GM18873 (cell line): ENCODE measurements at regions not wholly inside any gene's neighbourhood (a gene's known extent, or its start where the extent isn't known, plus 50 kb on each side); places are given as distances from the start of the nearest gene placed in this dataset.
"Not testable (repeated sequence)": the region's sequence is repeated elsewhere in the genome, so short reads cannot be mapped to it uniquely, and the experiment has no call there.

Experiments
- ATAC-seq: cut with Tn5 transposase; IDR thresholded peaks from one replicate; pipeline ENCODE4 v1.9.1; 2021; ENCODE audit warnings: mild to moderate bottlenecking, moderate library complexity, moderate number of reproducible peaks; ENCODE audit not compliant: unreplicated experiment, low FRiP score

DNA sequence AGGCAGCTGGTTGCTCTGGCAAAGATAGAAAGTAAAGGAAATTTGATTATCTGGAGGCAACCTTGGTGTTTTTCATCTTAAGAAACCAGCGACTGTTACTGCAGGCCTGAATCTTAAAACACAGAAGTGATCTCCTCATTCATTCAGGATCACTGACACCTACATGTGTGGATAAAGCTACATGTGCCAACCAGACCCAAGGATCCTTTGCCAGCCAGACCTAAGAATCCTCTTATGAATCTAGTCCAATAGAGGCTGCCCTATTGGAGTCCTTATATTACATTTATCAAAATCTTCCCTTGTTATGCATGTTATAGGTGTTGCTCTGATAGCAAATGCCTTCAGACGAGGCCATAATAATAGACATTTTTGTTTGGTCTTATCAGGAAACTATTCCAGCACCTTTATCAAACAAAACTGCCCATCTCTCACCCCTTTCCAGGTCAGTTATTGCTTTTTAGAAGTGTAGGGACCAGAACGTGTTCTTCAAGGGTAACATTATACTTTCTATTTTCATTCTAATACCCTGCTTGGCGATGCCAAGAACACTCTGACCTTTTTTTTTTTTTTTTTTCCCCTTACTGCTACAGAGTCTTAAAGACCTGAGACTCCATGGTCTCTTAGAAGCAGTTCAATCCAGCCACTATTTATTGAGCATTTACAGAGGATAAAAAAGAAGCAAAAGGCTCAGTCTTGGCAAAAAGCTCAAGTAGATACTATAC lies 175.5 kb upstream of the PTBP2 start:
- ATAC-seq, result no peak

DNA sequence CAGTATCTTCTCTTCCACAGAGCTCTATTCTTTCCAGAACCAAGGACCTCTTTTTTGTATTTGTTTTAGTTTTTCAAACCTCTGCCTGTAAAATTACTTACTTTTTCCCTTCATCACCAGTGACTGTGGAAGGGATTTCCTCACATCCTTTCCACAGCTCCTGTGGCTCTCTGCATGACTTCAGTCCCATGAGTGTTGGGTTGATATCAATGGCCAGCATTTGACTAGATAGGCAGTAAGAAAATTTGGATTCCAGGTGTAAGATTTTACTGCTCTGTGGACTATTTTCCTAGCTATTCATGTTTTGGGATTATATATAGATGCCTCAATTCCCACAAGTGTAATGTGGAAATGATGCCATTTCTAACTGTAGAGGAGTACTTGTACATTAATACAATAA lies 171.5 kb upstream of the PTBP2 start:
- no peak for ATAC-seq

- no peak for ATAC-seq
Observed at GRCh38 chr1:96552451-96552850, 169.1 kb upstream of the PTBP2 start.

- ATAC-seq, result no peak
Observed at GRCh38 chr1:96553811-96554210, 167.8 kb upstream of the PTBP2 start.

DNA sequence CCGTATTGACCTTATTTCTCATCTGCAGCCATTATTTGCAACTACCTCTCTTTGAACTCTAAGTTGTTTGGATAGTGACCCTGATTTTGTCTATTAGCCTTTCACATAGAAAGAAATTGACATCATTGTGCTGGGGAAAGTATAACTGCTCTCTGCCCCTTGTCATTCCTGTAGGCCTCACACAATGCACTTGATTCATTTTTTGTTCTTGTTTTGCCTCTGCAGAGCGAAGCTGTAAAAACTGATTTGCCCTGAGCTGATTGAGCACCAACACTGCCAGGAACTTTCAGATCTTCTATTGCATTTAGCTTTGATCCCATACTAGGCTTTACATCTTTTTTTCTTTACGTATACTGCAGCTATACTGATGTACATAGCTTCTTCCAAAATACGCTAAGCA lies 167.2 kb upstream of the PTBP2 start:
- no peak for ATAC-seq

DNA sequence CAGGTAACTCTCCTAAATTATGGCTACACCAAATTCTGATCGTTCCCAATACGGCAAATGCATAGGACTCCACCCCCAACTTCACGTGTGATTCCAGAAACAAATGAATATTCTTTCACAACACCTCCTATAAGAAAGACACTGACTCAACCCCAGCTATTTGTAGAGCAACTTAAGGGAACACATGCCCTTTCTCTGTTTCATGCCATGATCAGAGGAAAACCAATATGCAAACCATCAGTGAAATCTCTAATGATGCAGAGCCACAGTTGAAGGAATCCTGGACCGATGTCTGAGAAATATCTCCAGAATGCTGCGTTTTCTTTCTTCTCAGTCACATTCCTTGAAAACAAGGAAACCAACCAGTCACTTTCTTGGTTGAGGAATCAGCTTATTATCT lies 164.2 kb upstream of the PTBP2 start:
- ATAC-seq, result no peak

GRCh38 chr1:96558635-96559034 lies 162.9 kb upstream of the PTBP2 start:
- ATAC-seq, result no peak

DNA sequence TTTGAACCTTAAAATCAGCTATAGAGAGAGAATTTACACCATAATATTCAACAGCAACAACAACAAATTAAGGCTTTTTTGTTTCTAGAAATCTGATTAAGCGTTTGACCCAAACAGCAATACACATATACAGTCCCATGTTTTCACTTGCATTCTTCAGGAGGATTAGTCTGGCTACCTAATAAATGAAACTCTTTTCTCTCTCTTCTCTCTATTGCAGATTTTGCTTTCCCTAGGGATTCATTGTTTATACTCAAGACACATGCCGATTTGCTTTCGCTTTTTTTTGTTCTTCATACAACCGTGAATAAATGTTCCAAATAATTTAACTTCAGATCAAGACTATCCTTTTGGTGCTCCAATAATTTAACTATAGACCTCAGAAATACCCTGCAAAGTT lies 162.4 kb upstream of the PTBP2 start:
- ATAC-seq, result no peak

DNA sequence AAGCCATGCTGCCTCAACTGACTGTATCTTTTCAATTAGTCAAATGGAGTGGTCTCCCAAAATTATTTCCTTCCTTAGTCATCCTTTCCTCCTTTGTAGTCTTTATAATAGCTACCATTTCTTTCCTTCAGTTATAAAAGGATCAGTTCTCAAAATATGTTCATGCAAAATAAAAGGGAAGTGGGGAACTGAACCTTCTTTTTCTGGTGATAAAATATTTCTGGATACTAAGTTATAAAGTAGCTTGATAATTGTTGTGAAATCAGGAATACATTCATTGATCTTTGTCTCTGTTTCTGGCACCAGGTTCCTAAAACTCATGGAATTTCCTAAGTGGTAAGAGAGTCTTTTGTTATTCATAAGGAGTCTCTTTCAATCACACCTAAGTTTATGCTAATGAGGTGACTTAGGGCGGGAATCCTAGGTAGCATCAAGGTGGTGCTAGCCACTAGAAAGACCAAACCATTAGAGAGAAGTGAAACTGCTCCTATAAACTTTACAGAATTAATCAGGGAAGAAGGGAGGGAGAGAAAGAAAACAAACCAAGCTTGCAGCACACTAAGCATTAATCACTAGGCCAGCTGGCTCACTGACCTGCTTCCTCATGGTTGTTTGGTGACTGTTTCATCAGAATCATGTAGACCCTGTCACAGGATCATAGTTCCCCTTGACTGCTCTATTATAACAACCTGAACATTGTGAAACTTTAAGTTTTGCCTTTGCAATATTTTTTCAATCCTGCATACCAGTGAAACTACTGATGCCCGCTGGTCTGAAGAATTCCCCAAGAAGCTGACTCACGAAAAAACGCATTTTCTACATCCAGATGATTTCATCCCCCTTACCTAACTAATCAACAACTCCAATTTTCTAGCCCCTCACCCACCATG lies 161.6 kb upstream of the PTBP2 start:
- ATAC-seq, result no peak

GRCh38 chr1:96562094-96562493 lies 159.5 kb upstream of the PTBP2 start:
- ATAC-seq, result no peak

GRCh38 chr1:96564401-96564800 lies 157.2 kb upstream of the PTBP2 start:
- not testable (repeated sequence) for ATAC-seq

- ATAC-seq, result no peak
Observed at GRCh38 chr1:96565546-96565945, 156.0 kb upstream of the PTBP2 start.

DNA sequence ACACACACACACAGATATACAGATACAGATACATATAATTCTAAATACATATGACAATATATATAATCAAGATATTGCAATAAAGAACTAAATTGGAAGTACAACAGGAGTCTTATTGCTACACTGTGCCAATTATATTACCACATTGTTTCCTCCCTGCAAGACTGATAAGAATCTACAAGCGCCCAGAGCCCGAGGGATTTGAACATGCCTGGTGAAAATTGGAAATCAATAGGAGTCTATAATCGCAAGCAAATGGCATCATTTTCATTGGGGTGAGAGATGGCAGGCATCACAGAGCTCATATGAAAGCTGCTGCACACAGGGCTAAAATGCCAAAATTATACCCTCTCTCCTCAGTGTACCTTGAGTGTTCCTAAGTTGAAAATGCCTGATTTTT lies 152.9 kb upstream of the PTBP2 start:
- ATAC-seq, result no peak

GRCh38 chr1:96569288-96569687 lies 152.3 kb upstream of the PTBP2 start:
- ATAC-seq, result no peak

GRCh38 chr1:96579636-96580035 lies 141.9 kb upstream of the PTBP2 start:
- no peak for ATAC-seq

DNA sequence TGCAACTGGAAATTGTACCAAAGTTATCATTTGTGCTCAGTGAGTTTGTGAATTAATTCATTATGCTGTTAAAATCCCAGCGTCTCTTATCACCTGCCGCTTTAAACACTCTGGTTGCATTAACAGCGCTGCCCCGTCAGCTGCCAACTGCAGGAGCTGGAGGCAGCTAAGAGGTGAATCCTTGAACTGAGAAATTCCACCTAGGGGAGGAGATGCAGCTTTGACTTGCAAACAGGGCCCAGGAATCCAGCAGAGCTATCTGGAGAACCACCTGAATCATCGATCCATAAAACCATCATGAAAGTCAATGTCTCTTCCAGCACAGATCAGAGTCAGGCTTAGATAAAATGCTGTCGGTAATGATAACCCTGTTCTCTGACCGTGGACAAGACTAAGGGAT lies 140.7 kb upstream of the PTBP2 start:
- ATAC-seq, result no peak

DNA sequence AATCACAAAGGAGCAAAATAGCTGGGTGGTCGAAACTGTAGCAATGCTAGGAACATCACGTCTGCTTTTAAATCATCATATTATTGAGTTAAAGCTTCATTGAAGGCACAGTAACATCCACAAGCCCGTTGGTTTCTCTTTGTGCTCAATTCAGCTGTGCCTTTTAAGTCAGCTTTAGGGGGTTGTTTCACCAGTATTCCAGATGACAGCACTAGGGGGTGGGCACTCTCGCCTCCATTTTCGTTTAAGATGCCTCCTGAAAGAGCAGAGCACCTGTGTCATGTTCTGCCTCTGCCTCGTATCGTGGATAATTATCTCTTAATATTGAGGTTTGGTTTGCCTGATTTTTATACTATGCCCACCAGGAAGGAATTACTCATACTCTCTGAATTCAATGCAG lies 139.8 kb upstream of the PTBP2 start:
- no peak for ATAC-seq

DNA sequence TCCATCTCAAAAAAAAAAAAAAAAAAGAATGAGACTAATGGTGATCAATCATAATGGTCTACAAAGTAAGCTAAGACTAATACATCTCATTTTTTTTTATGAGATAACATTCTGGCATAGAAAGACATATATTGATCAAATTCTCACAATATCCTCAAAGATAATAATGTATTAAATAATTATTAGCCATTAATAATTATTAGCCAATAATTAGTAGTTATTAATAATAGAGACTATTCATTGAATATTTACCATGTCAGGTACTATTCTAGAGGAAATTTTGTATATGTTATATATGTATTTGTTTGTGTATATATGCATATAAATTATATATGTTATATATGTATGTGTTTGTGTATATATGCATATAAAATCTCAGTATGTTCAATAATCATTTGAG lies 137.7 kb upstream of the PTBP2 start:
- ATAC-seq, result no peak

DNA sequence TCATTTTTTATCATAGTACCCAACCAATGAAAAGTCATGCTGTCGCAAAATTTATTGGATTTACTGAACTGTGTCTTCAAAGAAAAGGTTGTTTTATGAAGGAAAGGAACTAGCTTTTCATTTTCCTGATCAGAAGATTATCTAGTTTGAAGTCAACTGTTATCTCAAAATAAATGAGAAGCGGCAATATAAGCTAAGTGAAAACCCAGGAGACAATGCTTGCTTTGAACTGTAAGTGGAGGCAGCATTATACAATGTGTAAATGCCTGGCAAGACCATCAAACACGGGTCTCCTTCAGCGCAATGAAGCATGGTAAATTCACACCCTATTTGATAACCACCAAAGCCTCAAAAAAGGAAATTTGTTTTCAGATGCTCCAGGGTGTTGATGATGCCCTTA lies 134.4 kb upstream of the PTBP2 start:
- no peak for ATAC-seq

GRCh38 chr1:96588416-96588995 lies 133.1 kb upstream of the PTBP2 start:
- no peak for ATAC-seq

- not testable (repeated sequence) for ATAC-seq
Observed at GRCh38 chr1:96595530-96595929, 126.1 kb upstream of the PTBP2 start.
